ENCODE measurements at regions not wholly inside any gene's neighbourhood (a gene's known extent, or its start where the extent isn't known, plus 50 kb on each side); places are given as distances from the start of the nearest gene placed in this dataset.
A peak's percentile ranks its signal among the peaks of the same experiment; 100 is the strongest.
"Not testable (repeated sequence)": the region's sequence is repeated elsewhere in the genome, so short reads cannot be mapped to it uniquely, and the experiment has no call there.

DNA sequence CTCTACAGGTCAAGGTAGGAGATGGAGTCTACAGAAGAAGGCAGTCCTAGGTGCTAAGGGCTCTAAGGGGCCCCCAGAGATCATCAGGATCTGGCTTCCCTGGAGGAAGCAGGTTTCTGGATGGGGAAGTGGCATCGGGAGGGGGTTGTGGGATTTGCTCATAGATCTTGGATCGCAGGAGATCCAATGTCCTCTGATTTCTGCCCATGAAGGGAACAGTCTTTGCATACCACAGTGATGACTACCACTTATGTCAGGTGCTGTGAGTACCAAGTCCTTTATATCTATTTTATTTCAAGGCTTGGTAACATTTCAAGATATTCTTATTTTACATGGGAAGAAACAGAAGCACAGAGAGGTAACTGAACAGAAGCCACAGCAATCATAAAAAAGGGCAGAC is 164.0 kb downstream of the RGS9 start:
- DNase-seq = no peak

DNA sequence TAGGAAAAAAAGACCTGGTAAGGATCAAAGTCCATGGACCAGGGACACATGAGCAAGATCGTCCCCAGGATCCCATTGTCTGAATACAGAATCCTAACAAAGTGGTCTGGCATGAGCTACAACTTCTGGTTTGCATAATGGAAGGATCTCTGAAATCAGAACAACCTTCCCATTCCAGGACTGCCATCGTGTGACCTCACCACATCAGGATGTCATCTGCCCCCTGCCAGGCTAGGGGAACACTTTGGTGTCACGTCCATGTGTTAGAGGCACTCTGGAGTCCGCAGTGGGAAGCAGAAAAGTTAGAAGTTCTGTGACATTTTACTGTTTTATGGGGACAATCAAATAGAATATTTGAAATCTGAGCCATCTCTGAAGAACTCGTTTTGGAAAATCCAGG is 160.7 kb downstream of the RGS9 start:
- DNase-seq = no peak

DNA sequence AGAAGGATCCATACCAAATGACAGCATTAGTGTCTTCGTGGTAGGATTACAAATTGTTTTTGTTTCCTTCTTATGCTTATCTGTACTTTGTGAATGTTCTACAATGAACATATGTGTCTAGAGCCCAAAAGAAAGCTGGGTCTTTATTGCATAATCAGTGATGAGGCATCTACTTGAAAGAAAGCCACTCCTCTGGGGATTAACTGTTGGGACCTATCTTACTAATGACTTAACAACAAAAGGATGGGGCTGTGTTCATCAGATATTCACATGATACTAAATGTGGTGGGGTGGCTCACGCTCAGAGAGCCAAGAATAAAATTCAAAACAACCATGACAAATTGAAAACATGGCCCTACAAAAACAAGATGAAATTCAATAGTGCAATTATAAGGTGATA is 160.2 kb downstream of the RGS9 start:
- DNase-seq = no peak

DNA sequence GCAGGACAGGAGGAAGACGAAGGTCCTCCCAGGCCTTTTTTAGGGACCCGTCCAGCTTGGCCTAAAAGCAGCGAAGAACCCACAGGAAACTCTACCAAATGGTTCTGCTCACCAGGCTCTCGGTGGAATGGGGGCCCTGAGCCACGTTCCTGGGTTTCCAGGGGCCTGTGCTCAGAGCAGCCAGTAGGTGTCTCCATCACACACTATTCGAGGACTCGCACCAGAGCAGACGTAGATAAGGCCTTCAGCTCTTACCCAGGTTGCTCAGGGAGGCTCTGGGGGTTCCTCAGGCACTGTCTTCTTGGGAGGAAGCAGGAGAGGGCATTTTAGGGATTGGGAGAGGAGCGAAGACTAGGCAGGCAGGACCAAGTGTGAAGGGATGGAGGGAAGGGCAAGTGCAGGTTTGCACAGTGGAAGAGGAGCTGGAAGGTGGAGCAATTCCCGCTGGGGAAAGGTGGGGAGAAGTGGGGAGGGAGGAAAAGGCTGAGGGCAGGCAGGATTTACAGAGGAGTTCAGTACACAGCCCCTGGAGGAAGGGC is 157.1 kb downstream of the RGS9 start:
- peak; percentile 43 to 54 for DNase-seq

DNA sequence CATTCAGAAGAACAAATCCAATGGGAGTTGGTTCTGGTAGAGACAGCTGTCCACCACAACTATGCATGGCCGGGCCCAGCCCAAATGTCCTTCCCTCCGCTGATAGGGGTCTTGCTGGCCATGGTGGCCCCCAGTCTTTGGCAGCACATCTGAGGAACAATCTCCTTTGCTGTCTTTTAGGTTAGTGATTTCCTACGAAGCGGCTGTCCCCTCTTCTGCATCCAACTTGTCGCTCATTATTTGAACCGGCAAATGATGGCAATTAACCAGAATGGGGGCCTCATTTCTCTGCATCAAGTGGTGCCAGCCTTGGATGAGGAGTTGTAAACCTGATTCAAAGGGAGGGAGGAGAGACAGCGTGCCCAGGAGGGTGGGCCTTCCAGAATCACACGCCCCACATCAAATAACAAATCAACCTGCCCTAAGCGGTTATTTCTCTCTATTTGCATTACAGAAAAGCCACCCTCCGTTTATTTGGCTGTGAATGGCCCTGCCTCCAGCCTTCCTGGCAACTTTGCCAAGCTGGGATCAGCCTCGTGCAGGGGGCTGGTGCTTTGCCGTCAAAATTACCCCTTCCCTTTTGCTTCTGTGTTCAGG is 156.5 kb downstream of the RGS9 start:
- no peak for DNase-seq

DNA sequence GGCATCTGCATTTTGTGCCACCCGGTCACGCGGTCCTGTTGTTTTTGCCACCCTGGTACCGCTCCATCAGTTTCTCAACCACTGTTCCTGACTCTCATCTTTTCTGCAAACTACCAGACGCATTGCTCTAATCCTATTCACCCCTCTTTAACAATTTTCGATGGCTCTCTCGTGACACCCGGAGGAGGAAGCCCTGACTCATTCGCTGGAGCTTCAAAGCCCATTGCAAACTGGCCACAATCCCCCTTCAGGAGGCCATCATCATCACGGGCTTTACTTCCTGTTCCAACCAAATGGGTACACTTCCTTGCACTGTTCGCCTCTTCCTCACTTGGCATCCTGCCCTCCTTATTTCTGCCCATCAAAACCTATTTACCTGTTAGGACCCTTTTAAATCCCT is 155.3 kb downstream of the RGS9 start:
- DNase-seq = no peak

DNA sequence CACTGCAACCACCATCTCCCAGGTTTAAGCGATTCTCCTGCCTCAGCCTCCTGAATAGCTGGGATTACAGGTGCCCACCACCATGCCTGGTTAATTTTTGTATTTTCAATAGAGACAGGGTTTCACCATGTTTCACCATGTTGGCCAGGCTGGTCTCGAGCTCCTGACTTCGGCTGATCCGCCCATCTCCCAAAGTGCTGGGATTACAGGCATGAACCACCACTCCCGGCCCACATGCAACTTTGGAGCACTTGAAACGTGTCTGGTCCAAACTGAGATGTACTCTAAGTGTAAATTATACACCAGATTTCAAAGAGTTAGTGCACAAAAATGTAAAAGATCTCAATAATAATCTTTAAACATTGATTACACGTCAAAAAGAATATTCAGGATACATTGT is 154.1 kb downstream of the RGS9 start:
- not testable (repeated sequence) for DNase-seq

DNA sequence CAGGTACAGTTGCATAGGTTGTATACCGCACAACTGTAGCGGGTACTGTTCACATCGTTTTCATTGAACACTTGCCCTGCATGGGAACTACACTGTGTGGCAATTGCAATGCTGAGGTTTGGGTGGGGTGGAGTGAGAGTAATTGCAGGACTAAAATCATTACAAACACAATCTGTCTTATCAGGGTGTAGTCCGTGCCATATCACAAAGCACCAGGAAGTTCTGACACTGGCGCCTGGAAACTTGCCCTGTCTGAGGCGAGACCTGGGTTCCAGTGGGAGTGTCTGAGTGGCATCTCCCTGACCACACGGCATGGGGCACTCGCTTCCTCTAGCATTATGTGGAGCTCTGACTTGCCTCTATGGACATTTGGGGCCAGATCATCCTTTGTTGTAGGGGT is 153.4 kb downstream of the RGS9 start:
- no peak for DNase-seq

DNA sequence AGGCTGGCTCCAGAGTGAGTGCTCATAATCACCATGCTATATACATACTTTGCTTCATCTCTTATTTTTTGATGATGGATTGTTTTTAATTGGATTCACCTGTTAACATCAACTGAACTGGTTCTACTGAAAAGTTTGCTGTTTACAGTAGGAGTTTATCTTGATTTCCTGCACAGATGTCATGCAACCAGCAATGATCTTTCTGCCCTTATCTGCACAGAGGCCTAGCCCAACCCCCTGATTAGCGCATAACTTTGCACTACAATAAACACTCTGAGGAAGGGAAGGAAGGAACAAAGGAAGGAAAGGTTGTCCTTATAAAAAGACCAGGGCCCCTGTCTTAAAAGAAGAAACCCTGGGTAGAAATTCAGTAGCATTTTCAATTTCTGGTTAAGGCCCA is 152.9 kb downstream of the RGS9 start:
- DNase-seq = no peak

DNA sequence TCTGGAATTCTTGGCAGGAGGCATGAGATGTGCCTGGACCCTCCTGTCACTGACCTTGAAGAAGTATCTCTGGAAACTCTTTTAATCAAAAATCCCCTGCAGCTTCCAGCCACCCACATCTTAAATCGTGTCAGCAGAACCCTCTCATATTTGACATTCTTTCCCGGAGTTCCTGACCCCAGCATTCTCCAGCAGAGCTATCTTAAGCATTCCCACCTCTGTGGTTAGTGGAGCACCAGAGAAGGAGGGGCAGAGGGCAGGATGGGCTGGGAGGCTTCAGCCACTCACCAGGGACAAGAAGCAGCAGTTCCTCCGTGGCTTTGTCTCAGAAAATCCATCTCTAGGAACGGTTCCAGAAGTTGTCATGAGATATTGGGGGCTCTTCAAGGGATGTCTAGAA is 149.9 kb downstream of the RGS9 start:
- no peak for DNase-seq

DNA sequence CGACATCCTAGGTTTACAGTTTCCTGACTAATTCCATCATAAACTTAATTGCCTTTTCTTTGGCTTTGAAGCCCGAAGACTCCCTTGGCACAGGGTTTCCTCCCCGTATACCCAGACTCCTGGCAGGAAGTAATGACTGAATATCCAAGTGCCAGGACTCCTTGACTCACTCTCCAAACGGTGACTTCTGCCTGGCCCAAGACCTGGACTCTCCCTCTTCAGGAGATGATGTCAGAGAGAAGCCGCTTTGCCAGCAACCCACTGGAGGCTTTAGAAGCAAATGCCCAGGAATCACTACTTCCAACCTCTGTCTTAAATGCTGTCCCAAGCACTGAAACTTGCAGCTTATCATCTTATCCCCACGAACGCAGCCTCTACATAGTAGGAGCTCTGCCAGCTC is 146.5 kb downstream of the RGS9 start:
- DNase-seq = no peak

DNA sequence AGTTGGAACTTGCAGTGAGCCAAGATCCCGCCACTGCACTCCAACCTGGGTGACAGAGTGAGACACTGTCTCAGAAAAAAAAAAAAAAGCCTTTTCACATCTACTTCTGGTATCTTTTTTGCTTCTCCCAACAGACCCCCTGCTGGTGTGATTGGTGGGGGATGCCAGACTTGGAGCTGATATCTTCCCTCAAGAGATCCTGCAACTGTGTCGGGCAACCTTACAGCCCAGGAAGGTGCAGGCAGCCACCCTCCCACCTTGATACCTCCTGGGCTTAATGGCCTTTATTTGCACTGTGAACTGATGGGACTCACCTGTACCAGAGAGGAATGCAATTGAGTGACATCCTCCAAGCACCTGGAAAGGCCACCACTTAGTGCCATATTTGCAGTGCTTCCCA is 142.3 kb downstream of the RGS9 start:
- no peak for DNase-seq

DNA sequence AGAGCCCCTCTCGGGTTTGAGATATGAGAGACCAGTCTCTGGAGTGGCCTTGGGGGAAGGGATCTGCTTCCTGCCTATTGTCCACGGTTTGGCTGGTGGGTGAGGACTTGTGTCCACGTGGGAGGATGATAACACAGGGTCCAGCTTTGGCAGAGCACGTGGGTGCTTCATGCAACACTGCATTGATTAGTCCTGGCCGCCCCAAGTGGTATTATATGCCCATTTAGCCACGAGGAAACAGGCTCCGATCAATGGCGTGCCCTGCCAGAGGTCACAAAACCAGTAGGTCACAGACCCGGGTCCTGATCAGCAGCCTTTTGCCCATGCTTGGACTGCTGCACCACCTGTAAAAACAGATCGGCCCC is 141.6 kb downstream of the RGS9 start:
- DNase-seq = no peak

DNA sequence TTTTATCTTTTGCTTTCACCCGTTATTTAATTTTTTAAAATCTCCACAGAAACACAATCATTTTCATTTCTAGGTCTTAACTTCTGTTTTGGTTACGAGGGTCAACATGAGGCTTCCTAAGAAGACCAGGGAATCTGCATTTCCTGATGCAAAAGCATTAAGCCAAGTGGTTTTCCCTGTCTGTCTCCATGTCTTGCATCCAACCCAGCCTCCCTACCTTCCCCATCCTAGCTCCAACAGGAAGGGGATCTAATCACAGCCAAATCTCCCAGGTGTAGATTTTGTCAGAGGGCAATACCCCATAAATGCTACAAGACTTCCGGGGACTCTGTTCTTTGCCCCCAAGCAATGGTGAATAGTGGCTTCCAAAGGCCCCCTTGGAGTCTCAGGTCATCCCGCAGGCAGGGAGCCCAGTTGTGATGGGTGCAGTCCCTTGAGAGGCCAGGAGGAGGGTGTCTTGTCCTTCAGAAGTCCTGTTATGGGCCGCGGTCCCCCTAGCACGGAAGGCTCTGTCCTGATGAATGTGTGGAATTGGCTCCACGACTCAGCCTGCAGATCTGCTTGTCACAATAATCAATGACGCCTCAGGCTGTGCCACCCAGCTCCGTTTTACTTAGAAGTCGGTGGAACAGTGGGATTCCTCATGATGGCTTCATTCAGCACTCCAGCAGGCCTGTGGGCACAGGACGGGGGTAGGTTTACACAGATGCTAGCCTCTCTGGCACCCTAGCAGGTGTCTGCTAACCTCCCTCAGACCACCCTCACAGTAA is 141.1 kb downstream of the RGS9 start:
- peak in 1 of 2 donors; percentile 1 for DNase-seq

DNA sequence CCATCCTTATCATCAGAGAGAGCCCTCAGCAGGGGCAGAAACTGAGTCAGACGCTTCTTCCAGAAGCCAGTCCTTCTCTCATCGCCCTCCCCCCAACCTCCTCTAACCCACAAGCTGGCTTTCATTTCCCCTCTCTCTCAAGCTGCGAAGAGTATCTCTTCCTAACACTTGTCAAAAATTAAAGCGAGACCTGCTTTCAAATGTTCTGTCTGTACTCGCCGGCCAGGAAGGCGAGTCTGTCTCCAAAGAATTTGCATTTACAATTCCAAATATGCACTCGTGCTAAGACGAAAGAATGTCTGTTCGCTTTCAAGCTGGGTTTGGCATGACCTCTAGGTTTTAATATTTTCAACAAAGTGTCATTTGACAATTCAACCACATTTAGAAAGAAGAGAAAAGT is 140.4 kb downstream of the RGS9 start:
- no peak for DNase-seq
